GM12878 (cell line): ENCODE measurements at regions not wholly inside any gene's neighbourhood (a gene's known extent, or its start where the extent isn't known, plus 50 kb on each side); places are given as distances from the start of the nearest gene placed in this dataset.

Experiments
- ATAC-seq: fragments of 200-7000 bp; cut with Tn5 transposase; 3 replicates; pipeline ENCODE4 v1.9.1; 2020; ENCODE audit warnings: mild to moderate bottlenecking, moderate library complexity
- BruUV-seq: library from RNA; stranded (reverse); fragments of 400-500 nt; replicated peaks from 2 replicates; lab custom pipeline; 2021; lab: Mats Ljungman, UMichigan
- CTCF ChIA-PET: fragments of 300-600 bp; sonication (Branson Sonifier 250); formaldehyde crosslinking; extraction: SDS; loops from one replicate; lab custom pipeline; 2021; ENCODE audit warnings: inconsistent platforms; lab: Yijun Ruan, JAX
- POLR2A ChIA-PET: fragments of 350-600 bp; formaldehyde crosslinking; extraction: SDS; loops from one replicate; lab custom pipeline; 2021; ENCODE audit warnings: inconsistent platforms; lab: Charles Lee
- RAD21 ChIA-PET: fragments of 300-600 bp; sonication (Branson Sonifier 250); formaldehyde crosslinking; loops from one replicate; lab custom pipeline; 2023; ENCODE audit warnings: antibody characterized with exemption; ENCODE audit not compliant: unreplicated experiment; lab: Charles Lee
- SMC1A ChIA-PET: fragments of 300-600 bp; sonication (Branson Sonifier 250); formaldehyde crosslinking; loops from one replicate; lab custom pipeline; 2023; ENCODE audit not compliant: unreplicated experiment, uncharacterized antibody; lab: Charles Lee
- DNase-seq: peaks from one replicate; pipeline ENCODE4 v3.0.0-alpha.2; 2011; ENCODE audit warnings: low read depth, low spot score
- FAIRE-seq: peaks from 3 replicates; lab custom pipeline; 2011; peaks lifted over from hg19 to GRCh38; lab: Jason Lieb, UNC
- H2AFZ ChIP-seq: 2 replicates; pipeline ENCODE4 v1.6.0; 2011; ENCODE audit warnings: low read depth, low read length, control low read depth; ENCODE audit not compliant: control insufficient read depth
- H3K27ac ChIP-seq: 2 replicates; pipeline ENCODE4 v1.5.1; 2011; ENCODE audit warnings: control low read depth; ENCODE audit not compliant: control insufficient read depth, insufficient read depth
- H3K27me3 ChIP-seq, 2 experiments: replicated peaks in 1 of 2; 2 replicates each; pipeline versions ENCODE4 v1.6.0 to v1.6.1; 2011; ENCODE audit warnings: low read length in 1 of 2; ENCODE audit not compliant: control insufficient read depth in 2 of 2, insufficient read depth in 2 of 2
- H3K36me3 ChIP-seq, 2 experiments: 2 replicates each; pipeline ENCODE4 v1.5.1; 2011; ENCODE audit warnings: low read length in 1 of 2; ENCODE audit not compliant: control insufficient read depth in 2 of 2, insufficient read depth in 2 of 2
- H3K4me1 ChIP-seq: 2 replicates; pipeline ENCODE4 v1.6.1; 2011; ENCODE audit warnings: mild to moderate bottlenecking, low read length, moderate library complexity, mixed read lengths; ENCODE audit not compliant: control insufficient read depth, insufficient read depth
- H3K4me2 ChIP-seq: 2 replicates; pipeline ENCODE4 v1.6.0; 2011; ENCODE audit warnings: control low read depth; ENCODE audit not compliant: control insufficient read depth, insufficient read depth
- H3K4me3 ChIP-seq: fragments of 200-600 bp; sonication (generic); 2 replicates; pipeline ENCODE4 v1.5.1; 2016
- H3K79me2 ChIP-seq: 2 replicates; pipeline ENCODE4 v1.6.0; 2011; ENCODE audit warnings: low read length; ENCODE audit not compliant: control insufficient read depth, insufficient read depth
- H3K9ac ChIP-seq: 2 replicates; pipeline ENCODE4 v1.8.0; 2011; ENCODE audit warnings: low read length, control low read depth, mixed read lengths; ENCODE audit not compliant: control insufficient read depth, insufficient read depth
- H3K9me3 ChIP-seq: replicated peaks from 3 replicates; pipeline ENCODE4 v1.5.1; 2011; ENCODE audit warnings: mild to moderate bottlenecking, low read length; ENCODE audit not compliant: control insufficient read depth, insufficient read depth
- H4K20me1 ChIP-seq: 2 replicates; pipeline ENCODE4 v1.6.0; 2011; ENCODE audit not compliant: control insufficient read depth, insufficient read depth
- ASH2L ChIP-seq: fragments of 300-600, 200-600 bp; sonication (generic); IDR thresholded peaks from 2 replicates; pipeline ENCODE4 v1.6.1; 2017; ENCODE audit warnings: low read depth, mild to moderate bottlenecking, borderline replicate concordance
- CHD1 ChIP-seq: IDR thresholded peaks from 2 replicates; pipeline ENCODE4 v1.6.1; 2012; ENCODE audit warnings: low read depth, low read length, improper control_type of control experiment
- CREB1 ChIP-seq: IDR thresholded peaks from 2 replicates; pipeline ENCODE4 v1.6.1; 2012; ENCODE audit warnings: low read depth, mild to moderate bottlenecking, inconsistent platforms
- GABPA ChIP-seq: IDR thresholded peaks from 2 replicates; pipeline ENCODE4 v1.6.1; 2014; ENCODE audit warnings: antibody characterized with exemption, low read depth, mild to moderate bottlenecking, inconsistent platforms
- KAT2A ChIP-seq: conservative IDR thresholded peaks from 2 replicates; pipeline ENCODE4 v1.6.1; 2011; ENCODE audit warnings: low read depth, low read length; ENCODE audit not compliant: control insufficient read depth
- POLR2AphosphoS5 ChIP-seq: IDR thresholded peaks from 2 replicates; pipeline ENCODE4 v1.6.1; 2011; ENCODE audit warnings: mild to moderate bottlenecking, low read length, inconsistent platforms
- PRDM15 ChIP-seq: fragments of 450-650 bp; formaldehyde crosslinking; IDR thresholded peaks from 2 replicates; pipeline ENCODE4 v1.4.0; 2020; ENCODE audit warnings: mild to moderate bottlenecking, moderate library complexity
- RAD51 ChIP-seq: fragments of 450-650 bp; IDR thresholded peaks from 2 replicates; pipeline ENCODE4 v1.6.1; 2016; ENCODE audit warnings: moderate library complexity, mild to moderate bottlenecking, inconsistent platforms
- RFX5 ChIP-seq: IDR thresholded peaks from 2 replicates; pipeline ENCODE4 v1.6.1; 2011; ENCODE audit warnings: low read depth, low read length, improper control_type of control experiment
- SMARCA5 ChIP-seq: fragments of 450-650 bp; IDR thresholded peaks from 2 replicates; pipeline ENCODE4 v1.6.1; 2017; ENCODE audit warnings: mild to moderate bottlenecking
- SMC3 ChIP-seq: IDR thresholded peaks from 2 replicates; pipeline ENCODE4 v1.6.1; 2011; ENCODE audit warnings: low read length, improper control_type of control experiment, borderline replicate concordance
- SP1 ChIP-seq: IDR thresholded peaks from one replicate; pipeline ENCODE4 v1.6.1; 2011; ENCODE audit warnings: low read depth, low read length
- USF2 ChIP-seq: IDR thresholded peaks from 2 replicates; pipeline ENCODE4 v1.6.1; 2011; ENCODE audit warnings: low read depth, low read length, improper control_type of control experiment, borderline replicate concordance
- ZBTB33 ChIP-seq: fragments of 450-650 bp; IDR thresholded peaks from 2 replicates; pipeline ENCODE4 v1.6.1; 2017; ENCODE audit warnings: mild to moderate bottlenecking
- WGBS: methylation state at CpG from one replicate; pipeline ENCODE4 v1.1.6; 2016; ENCODE audit warnings: low lambda C conversion rate; ENCODE audit not compliant: insufficient replicate concordance, insufficient coverage; ENCODE audit errors: missing lambda C conversion rate; 5-methylcytosine and 5-hydroxymethylcytosine counted together
- in situ Hi-C: fragments of 300-500 bp; cut with MboI; formaldehyde crosslinking; loops from 9 replicates; pipeline ENCODE4 v1.14.3; 2018; ENCODE audit warnings: mixed read lengths
- intact Hi-C: fragments of 100-400 bp; cut with micrococcal nuclease; formaldehyde crosslinking; loops from one replicate; pipeline ENCODE4 v1.14.2; 2022; ENCODE audit not compliant: unreplicated experiment

GRCh38 chr9:11352612-11353011 lies 739.8 kb upstream of the PTPRD start:
- in situ Hi-C loops (no loop called here), intact Hi-C loops (no loop called here)
- WGBS = 0% methylated on average over 2 of the region's 2 CpGs
- Histone ChIP-seq H3K4me1 (no peaks in the 10 kb centered on the region), H3K36me3 (no peaks in the 10 kb centered on the region), H3K27ac (no peak overlapping the region), H4K20me1 (no peaks in the 10 kb centered on the region), H2AFZ (no peak overlapping the region), H3K9ac (no peak overlapping the region), H3K4me2 (no peak overlapping the region), H3K79me2 (no peaks in the 10 kb centered on the region), H3K27me3 (no peaks in the 10 kb centered on the region), H3K9me3 (no peaks in the 10 kb centered on the region; the same call in 2 of the 3 replicates), H3K4me3 (no peak overlapping the region)
- CTCF ChIA-PET = no interaction called here
- BruUV-seq = no TSS peak
- POLR2A ChIA-PET = no interaction called here
- FAIRE-seq (no peak), ATAC-seq (no peak), DNase-seq (no peak)
- RAD21 ChIA-PET = no interaction called here
- TF ChIP-seq RFX5 (no peak), RAD51 (no peak), KAT2A (no peak), CREB1 (no peak), SMARCA5 (no peak), CHD1 (no peak), GABPA (no peak), ZBTB33 (no peak), USF2 (no peak), SMC3 (no peak), POLR2AphosphoS5 (no peak), SP1 (no peak), PRDM15 (CRISPR knock-in tag) (no peak), ASH2L (no peak)
- SMC1A ChIA-PET = no interaction called here
